ENCODE measurements at regions not wholly inside any gene's neighbourhood (a gene's known extent, or its start where the extent isn't known, plus 50 kb on each side); places are given as distances from the start of the nearest gene placed in this dataset.

DNA sequence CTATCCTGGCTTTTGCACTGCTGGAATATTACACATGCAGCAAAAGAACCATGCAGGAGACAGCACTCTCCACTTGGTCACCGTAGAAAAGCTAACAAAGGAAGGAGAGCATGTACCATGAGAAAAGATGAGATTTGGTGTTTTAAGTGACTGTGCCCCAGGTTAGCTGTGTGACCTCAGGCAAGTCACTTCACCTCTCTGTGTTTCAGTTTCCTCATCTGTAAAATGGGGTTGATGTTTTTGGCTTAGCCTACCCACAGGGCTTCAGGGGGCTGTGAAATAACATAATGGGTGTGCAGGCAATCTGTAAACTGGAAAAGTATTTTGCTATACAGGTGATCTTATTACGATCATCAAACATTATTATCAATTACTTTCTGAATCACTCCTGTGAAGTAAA, 69.3 kb upstream of the SLC6A11 start:
- Mint-ChIP-seq H3K4me1 (ENCODE audit: low read depth) (no peaks in the 10 kb centered on the region), H3K4me3 (no peak overlapping the region), H3K36me3 (ENCODE audit: low read depth) (no peaks in the 10 kb centered on the region), H3K9me3 (no peaks in the 10 kb centered on the region), H3K27me3 (ENCODE audit: insufficient read depth) (peaks cover 5% of the 10 kb centered on the region), H3K27ac (no peak overlapping the region)
- intact Hi-C loops (cut with micrococcal nuclease): no loop called here
- no peak for DNase-seq (ENCODE audit: low spot score)

DNA sequence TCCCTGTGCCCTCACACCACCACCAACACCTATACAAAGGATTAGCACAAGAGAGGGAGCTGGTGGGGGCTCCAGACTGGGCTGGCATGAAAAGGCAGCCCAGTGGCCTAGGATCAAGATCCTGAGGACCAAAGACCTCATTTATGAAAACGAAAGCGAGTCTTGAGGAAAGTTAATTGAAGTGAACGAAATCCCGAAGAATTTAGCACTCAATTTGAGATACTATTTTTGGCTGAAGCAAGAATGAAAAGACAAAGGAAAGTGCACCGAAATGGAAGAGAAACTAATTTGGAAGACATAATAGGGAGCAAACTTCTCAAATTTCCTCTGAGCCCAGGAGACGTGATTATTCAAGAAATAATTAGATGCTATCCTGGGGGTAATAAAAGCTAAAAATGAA, 68.7 kb upstream of the SLC6A11 start:
- intact Hi-C loops (cut with micrococcal nuclease): no loop called here
- H3K27ac Mint-ChIP-seq: no peak overlapping the region
- no peak for DNase-seq (ENCODE audit: low spot score)

DNA sequence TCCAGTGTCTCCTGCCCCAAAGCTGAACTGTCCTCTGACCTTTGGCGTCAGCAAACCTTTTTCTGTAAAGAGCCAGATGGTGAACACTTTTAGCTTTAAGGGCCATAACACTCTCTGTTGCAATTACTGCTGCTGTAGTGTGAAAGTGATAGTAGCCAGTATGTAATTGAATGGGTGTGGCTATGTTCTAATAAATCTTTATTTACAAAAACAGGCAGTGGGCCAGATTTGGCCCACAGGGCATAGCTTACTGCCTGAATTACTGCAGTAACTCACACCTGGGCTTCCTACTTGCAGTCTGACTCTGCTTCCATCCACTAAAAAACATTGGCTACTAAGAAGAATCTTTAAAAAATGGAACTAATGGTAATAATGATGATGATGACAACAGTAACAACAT, 68.0 kb upstream of the SLC6A11 start:
- DNase-seq (ENCODE audit: low spot score): no peak
- no peaks in the 10 kb centered on the region for H3K9me3 Mint-ChIP-seq
- intact Hi-C loops (cut with micrococcal nuclease): no loop called here
- H3K36me3 Mint-ChIP-seq (ENCODE audit: low read depth): no peaks in the 10 kb centered on the region
- H3K4me1 Mint-ChIP-seq (ENCODE audit: low read depth): no peaks in the 10 kb centered on the region
- H3K27me3 Mint-ChIP-seq (ENCODE audit: insufficient read depth): peaks cover 6% of the 10 kb centered on the region
- H3K27ac Mint-ChIP-seq: no peak overlapping the region
- no peak overlapping the region for H3K4me3 Mint-ChIP-seq

More for the DNA sequence above, 68.7 kb upstream of the SLC6A11 start:
- peaks cover 5% of the 10 kb centered on the region for H3K27me3 Mint-ChIP-seq (ENCODE audit: insufficient read depth)
- no peaks in the 10 kb centered on the region for H3K4me1 Mint-ChIP-seq (ENCODE audit: low read depth)
- H3K36me3 Mint-ChIP-seq (ENCODE audit: low read depth): no peaks in the 10 kb centered on the region
- H3K4me3 Mint-ChIP-seq: no peak overlapping the region
- H3K9me3 Mint-ChIP-seq: no peaks in the 10 kb centered on the region

DNA sequence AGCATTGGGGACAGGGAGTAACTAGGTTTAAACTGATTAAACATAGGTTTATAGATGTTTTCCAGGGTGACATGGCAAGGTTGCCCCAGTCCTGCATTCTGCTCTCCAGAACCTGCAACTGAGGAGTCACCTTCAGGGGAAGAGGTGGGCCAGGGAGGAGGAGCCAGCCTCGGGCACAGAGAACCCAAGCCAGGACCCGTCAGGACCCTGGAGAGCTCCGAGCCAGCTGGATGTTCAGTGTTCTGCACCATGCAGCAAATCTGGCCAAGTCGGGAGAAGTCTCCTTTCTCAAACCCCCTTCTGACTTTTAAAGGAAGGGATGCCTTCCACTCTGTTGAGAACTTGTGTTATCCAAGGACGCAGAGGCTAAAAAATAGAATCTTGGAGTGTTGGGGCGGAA, 62.1 kb upstream of the SLC6A11 start:
- intact Hi-C loops (cut with micrococcal nuclease): no loop called here
- Mint-ChIP-seq H3K36me3 (ENCODE audit: low read depth) (no peaks in the 10 kb centered on the region), H3K27ac (no peak overlapping the region)

DNA sequence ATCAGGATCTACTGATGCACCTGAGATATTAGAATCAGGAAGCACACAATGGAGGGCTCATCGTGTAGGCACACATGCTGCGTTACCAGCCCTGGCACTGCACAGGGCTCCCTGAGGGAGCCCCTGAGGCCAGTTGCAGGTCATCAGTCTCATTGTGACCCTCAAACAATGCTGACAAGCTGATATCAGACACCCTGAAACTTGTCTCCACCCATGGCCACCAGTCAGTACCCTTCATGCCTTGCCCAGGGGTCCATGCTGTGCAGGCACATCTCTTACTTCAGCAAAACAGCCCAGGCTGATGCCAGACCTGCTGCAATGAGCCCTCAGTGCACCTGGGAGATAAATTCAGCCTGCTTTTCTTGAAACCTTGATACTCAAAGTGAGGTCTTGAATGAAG, 59.5 kb upstream of the SLC6A11 start:
- no peak for DNase-seq (ENCODE audit: low spot score)
- no peak overlapping the region for H3K27ac Mint-ChIP-seq
- peaks cover 13% of the 10 kb centered on the region for H3K27me3 Mint-ChIP-seq (ENCODE audit: insufficient read depth)
- intact Hi-C loops (cut with micrococcal nuclease): no loop called here
- H3K36me3 Mint-ChIP-seq (ENCODE audit: low read depth): no peaks in the 10 kb centered on the region
- no peaks in the 10 kb centered on the region for H3K9me3 Mint-ChIP-seq
- no peak overlapping the region for H3K4me3 Mint-ChIP-seq
- H3K4me1 Mint-ChIP-seq (ENCODE audit: low read depth): peaks cover 6% of the 10 kb centered on the region

More for the DNA sequence above, 62.1 kb upstream of the SLC6A11 start:
- peaks cover 6% of the 10 kb centered on the region for H3K27me3 Mint-ChIP-seq (ENCODE audit: insufficient read depth)
- H3K9me3 Mint-ChIP-seq: no peaks in the 10 kb centered on the region
- H3K4me3 Mint-ChIP-seq: no peak overlapping the region
- DNase-seq (ENCODE audit: low spot score): peak; percentile 15
- H3K4me1 Mint-ChIP-seq (ENCODE audit: low read depth): peaks cover 6% of the 10 kb centered on the region

DNA sequence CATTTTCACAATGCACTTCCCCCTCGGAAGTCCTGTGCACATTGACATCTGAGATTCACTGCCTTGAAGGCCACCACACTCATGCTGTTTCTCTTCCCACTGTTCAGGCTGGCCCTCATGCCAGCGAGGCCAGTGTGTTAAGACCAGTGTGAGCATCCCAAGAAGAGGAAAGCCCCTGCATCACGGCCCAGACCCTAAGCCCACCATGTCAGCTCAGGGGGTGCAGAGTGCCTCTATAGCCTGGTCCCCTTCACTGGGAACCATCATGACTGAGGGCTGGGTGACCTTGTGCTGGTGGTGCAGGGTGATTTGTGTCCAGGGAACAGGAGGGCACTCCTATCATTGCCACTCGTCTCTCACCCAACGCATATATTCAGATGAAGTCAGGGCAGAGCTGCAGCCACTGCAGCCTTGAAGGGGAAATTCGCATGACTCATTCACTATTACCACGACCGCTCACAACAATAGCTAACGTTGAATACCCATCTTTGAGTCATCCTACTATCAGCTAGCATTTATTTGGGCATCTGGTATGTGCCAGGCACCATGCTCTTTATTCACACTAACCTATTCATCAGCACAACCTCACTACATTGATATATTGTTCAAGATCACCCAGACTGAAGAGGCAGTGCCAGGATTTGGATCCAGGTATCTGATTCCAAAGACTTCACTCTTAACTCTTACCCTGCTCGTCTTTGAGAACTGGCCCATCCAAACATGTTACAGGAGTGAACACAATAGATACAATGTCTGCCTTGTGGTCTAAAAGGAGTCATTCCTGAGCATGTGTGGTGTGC, 58.8 kb upstream of the SLC6A11 start:
- peaks cover 6% of the 10 kb centered on the region for H3K4me1 Mint-ChIP-seq (ENCODE audit: low read depth)
- intact Hi-C loops (cut with micrococcal nuclease): no loop called here
- H3K27me3 Mint-ChIP-seq (ENCODE audit: insufficient read depth): peaks cover 13% of the 10 kb centered on the region
- no peaks in the 10 kb centered on the region for H3K9me3 Mint-ChIP-seq
- no peak overlapping the region for H3K4me3 Mint-ChIP-seq
- H3K27ac Mint-ChIP-seq: no peak overlapping the region
- DNase-seq (ENCODE audit: low spot score): no peak
- no peaks in the 10 kb centered on the region for H3K36me3 Mint-ChIP-seq (ENCODE audit: low read depth)

DNA sequence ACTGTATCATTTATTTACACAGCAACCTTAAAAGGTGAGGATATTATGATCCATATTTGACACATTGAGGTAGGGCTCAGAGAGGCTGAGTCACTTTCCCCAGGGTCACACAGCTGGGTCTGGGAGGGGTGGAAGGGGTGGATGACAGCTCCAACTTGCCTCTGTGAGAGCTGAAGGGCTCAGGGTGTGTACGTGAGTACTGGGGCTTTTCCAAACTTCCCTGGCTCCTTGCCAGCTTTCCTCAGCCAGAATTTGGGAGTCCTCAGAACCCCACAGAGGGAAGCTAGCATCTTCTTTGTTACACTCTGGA, 58.3 kb upstream of the SLC6A11 start:
- Mint-ChIP-seq H3K36me3 (ENCODE audit: low read depth) (no peaks in the 10 kb centered on the region), H3K27me3 (ENCODE audit: insufficient read depth) (peaks cover 13% of the 10 kb centered on the region), H3K4me1 (ENCODE audit: low read depth) (peaks cover 6% of the 10 kb centered on the region), H3K27ac (no peak overlapping the region), H3K9me3 (no peaks in the 10 kb centered on the region), H3K4me3 (no peak overlapping the region)
- intact Hi-C loops (cut with micrococcal nuclease): loop anchor here (1.0 to 2.0 kb wide), 4 partner anchors 26 to 895 kb away; no protein-coding TSS in a partner anchor
- no peak for DNase-seq (ENCODE audit: low spot score)

DNA sequence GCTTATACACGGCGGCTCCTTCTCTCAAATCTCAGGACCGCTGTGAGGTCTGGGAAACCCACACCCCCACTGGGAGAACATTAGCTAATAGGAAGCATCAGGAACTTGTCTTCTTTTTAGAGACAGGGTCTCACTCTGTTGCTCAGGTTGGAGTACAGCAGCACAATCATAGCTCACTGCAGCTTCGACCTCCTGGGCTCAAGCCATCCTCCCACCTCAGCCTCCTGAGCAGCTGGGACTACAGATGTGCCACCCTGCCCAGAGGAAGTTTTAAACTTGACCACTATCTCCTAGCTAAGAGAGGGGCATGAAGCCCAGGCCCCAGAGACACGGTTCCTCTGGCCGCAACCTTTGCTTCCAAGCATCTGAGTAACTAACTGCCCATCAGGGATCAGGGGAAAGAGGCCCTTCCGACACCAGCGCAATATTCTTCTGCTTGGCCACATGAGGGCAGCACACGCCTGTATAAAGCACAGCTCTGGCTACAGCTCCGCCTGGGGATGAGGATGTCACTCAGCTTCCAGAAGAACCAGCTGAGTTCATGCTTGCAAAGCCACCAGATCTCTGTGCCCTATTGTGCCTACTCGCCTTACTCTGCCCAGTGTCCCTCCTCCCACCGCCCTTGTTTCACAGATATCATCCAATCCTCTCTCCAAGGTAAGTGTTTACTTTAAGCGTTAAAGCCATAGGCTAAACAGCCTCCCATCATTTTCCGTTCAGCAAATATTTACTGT, 57.6 kb upstream of the SLC6A11 start:
- no peak overlapping the region for H3K27ac Mint-ChIP-seq
- H3K4me3 Mint-ChIP-seq: no peak overlapping the region
- H3K9me3 Mint-ChIP-seq: no peaks in the 10 kb centered on the region
- peaks cover 12% of the 10 kb centered on the region for H3K27me3 Mint-ChIP-seq (ENCODE audit: insufficient read depth)
- DNase-seq (ENCODE audit: low spot score): no peak
- no peaks in the 10 kb centered on the region for H3K36me3 Mint-ChIP-seq (ENCODE audit: low read depth)
- intact Hi-C loops (cut with micrococcal nuclease): loop anchor here (1.0 to 2.0 kb wide), 4 partner anchors 25 to 894 kb away; no protein-coding TSS in a partner anchor
- H3K4me1 Mint-ChIP-seq (ENCODE audit: low read depth): peaks cover 6% of the 10 kb centered on the region

DNA sequence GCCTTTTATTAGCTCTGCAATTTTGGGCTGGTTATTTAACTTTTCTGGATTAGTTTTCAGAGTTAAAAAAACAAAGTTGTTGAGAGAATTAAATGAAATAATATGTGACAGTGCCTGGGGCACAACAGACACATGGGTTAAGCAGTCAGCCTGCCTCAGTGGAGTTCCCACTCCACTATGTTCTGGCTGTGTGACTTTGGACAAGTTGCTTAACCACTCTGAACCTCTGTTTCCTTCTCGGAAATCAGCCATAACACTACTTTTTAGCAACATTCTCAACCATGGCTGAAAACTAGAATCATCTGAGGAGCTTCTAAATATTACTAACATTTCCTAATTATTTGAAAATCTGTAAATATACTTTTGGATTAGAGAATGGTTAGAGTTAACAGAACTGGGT, 56.5 kb upstream of the SLC6A11 start:
- Mint-ChIP-seq H3K4me3 (no peak overlapping the region), H3K9me3 (no peaks in the 10 kb centered on the region), H3K4me1 (ENCODE audit: low read depth) (peaks cover 6% of the 10 kb centered on the region), H3K27me3 (ENCODE audit: insufficient read depth) (peaks cover 7% of the 10 kb centered on the region), H3K27ac (no peak overlapping the region), H3K36me3 (ENCODE audit: low read depth) (no peaks in the 10 kb centered on the region)
- DNase-seq (ENCODE audit: low spot score): no peak
- intact Hi-C loops (cut with micrococcal nuclease): loop anchor here (2.0 kb wide), 2 partner anchors 223 to 893 kb away; no protein-coding TSS in a partner anchor

DNA sequence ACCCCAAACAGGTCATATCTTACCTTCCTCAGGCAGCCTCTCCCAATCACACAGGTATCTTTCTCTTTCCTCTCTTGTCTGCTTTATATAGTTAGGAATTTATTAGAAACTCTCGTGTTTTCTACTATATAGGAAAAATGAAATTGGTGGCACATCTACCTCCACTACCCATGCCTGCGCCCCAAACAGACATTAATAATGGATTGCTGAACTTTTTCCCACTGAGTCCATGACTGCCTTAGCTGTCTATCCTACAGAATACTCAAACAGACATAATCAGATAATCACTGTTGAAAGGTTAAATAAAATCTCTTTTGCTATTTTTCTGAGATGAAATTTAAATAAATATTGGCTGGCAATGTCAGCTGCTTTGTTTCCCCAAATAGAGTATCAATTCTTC, 55.8 kb upstream of the SLC6A11 start:
- intact Hi-C loops (cut with micrococcal nuclease): no loop called here
- no peak for DNase-seq (ENCODE audit: low spot score)
- Mint-ChIP-seq H3K4me3 (no peak overlapping the region), H3K27ac (no peak overlapping the region), H3K36me3 (ENCODE audit: low read depth) (no peaks in the 10 kb centered on the region), H3K27me3 (ENCODE audit: insufficient read depth) (peaks cover 7% of the 10 kb centered on the region), H3K9me3 (no peaks in the 10 kb centered on the region), H3K4me1 (ENCODE audit: low read depth) (peaks cover 6% of the 10 kb centered on the region)

DNA sequence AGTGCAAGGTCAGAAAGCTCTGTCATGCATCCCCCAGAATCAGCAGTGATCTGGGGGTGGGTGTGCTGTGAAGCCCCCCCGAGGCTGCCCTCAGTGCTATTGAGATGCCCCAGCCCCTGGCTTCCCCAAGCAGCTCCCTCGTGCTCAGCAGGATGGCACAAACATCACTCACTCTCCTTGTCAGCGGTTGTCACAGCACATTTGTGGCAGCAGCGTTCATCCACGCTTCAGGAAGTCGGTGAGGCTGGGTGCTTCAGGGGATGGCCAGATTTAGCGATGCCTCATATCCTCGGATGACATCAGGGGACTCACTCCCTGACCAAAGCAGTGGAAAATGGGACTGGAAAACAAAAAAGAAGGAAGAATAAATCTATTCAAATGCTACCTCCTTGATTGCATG, 54.4 kb upstream of the SLC6A11 start:
- H3K27me3 Mint-ChIP-seq (ENCODE audit: insufficient read depth): peaks cover 7% of the 10 kb centered on the region
- no peak for DNase-seq (ENCODE audit: low spot score)
- no peak overlapping the region for H3K4me3 Mint-ChIP-seq
- H3K9me3 Mint-ChIP-seq: no peaks in the 10 kb centered on the region
- no peaks in the 10 kb centered on the region for H3K36me3 Mint-ChIP-seq (ENCODE audit: low read depth)
- H3K4me1 Mint-ChIP-seq (ENCODE audit: low read depth): peaks cover 6% of the 10 kb centered on the region
- no peak overlapping the region for H3K27ac Mint-ChIP-seq
- intact Hi-C loops (cut with micrococcal nuclease): no loop called here

DNA sequence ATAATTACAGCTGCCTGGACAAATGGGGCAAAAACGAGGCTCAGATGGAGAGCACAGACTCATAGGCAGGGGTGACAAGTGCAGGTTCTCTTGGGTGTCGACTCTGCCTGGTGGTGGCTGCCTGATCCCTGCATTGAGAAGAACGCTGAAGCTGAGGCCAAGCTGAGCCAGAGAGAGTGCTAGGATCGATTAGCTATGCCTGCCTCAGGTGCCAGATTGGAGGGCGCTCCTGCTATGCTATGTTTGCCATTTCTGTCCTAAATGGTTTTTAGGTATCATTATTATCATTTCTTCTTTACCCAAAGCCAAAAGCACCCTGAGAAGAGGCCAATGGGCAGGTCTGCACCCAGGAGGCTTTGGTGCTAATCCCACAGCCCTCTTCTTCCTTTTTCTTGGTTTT, 53.9 kb upstream of the SLC6A11 start:
- H3K9me3 Mint-ChIP-seq: no peaks in the 10 kb centered on the region
- H3K4me1 Mint-ChIP-seq (ENCODE audit: low read depth): peaks cover 6% of the 10 kb centered on the region
- H3K27me3 Mint-ChIP-seq (ENCODE audit: insufficient read depth): peaks cover 7% of the 10 kb centered on the region
- H3K4me3 Mint-ChIP-seq: no peak overlapping the region
- intact Hi-C loops (cut with micrococcal nuclease): no loop called here
- H3K27ac Mint-ChIP-seq: no peak overlapping the region
- H3K36me3 Mint-ChIP-seq (ENCODE audit: low read depth): no peaks in the 10 kb centered on the region
- DNase-seq (ENCODE audit: low spot score): no peak

DNA sequence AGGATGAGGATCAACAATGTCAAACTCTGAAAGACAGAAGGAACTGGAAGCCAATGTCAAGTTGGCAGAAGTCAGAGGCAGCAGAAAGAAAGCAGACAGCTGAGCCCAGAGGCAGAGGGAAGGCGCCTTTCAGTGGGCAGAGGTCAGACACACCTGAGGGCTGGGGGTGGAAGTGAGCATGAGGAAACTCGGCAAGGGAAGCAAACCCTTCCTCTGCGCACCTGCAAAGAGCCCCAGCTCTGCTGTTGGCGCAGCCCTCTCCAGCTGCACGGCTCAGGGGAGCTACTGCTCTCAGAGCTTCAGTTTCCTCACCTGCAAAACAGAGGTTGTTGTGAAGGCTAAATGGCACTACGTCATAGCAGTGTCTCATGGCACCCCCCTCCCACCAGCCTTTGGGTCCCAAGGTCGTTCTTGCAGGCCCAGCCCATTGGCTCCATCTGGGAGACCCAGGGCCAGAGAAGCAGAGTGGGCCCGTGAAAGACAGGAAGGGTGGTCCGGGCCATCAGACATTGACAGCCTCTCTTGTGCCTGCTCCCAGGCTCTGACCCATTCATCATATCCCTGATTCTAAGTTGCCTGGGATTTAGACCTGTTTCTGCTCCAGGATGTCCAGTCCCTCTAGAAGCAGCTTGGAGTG, 53.3 kb upstream of the SLC6A11 start:
- Mint-ChIP-seq H3K4me1 (ENCODE audit: low read depth) (peaks cover under 1% of the 10 kb centered on the region), H3K9me3 (no peaks in the 10 kb centered on the region), H3K4me3 (no peak overlapping the region), H3K27me3 (ENCODE audit: insufficient read depth) (peaks cover 7% of the 10 kb centered on the region), H3K27ac (no peak overlapping the region), H3K36me3 (ENCODE audit: low read depth) (no peaks in the 10 kb centered on the region)
- intact Hi-C loops (cut with micrococcal nuclease): no loop called here
- DNase-seq (ENCODE audit: low spot score): no peak
